K562 (cell line): ENCODE measurements at regions not wholly inside any gene's neighbourhood (a gene's known extent, or its start where the extent isn't known, plus 50 kb on each side); places are given as distances from the start of the nearest gene placed in this dataset.

Source experiments
- ATAC-seq: fragments of 200-7000 bp; cut with Tn5 transposase; 3 replicates; pipeline ENCODE4 v1.9.1; 2020; ENCODE audit warnings: moderate library complexity
- BruUV-seq: library from RNA; stranded (reverse); fragments of 400-500 nt; replicated peaks from 2 replicates; lab custom pipeline; 2021; lab: Mats Ljungman, UMichigan
- CTCF ChIA-PET: fragments of 300-600 bp; formaldehyde crosslinking; extraction: SDS; loops from one replicate; lab custom pipeline; 2021; ENCODE audit warnings: low intra/inter-chr PET ratio; lab: Yijun Ruan, JAX
- POLR2A ChIA-PET: fragments of 300-600, 350-650 bp; sonication (Branson Sonifier 250); formaldehyde crosslinking; extraction: SDS; loops from one replicate; lab custom pipeline; 2021; ENCODE audit warnings: antibody characterized with exemption, inconsistent platforms; lab: Yijun Ruan, JAX
- DNase-seq, 4 experiments: peaks; one replicate each; pipeline versions ENCODE4 v3.0.0 to v3.0.0-alpha.2; 2011 to 2018; ENCODE audit warnings: low spot score in 3 of 4, mixed read lengths in 3 of 4; ENCODE audit errors: extremely low read depth in 1 of 4
- FAIRE-seq: peaks from 2 replicates; lab custom pipeline; 2011; peaks lifted over from hg19 to GRCh38; lab: Jason Lieb, UNC
- H2AFZ ChIP-seq: 2 replicates; pipeline ENCODE4 v1.6.0; 2011; ENCODE audit warnings: low read depth, low read length, control low read depth, inconsistent platforms
- H3K27ac ChIP-seq: fragments of 200-600 bp; 3 replicates; pipeline ENCODE4 v1.8.0; 2011; ENCODE audit warnings: low read depth, mild to moderate bottlenecking, control low read depth, inconsistent platforms, low read length, moderate library complexity, mixed read lengths; ENCODE audit errors: extremely low read depth
- H3K27me3 ChIP-seq, 2 experiments: fragments of 300-600 bp in 1 of 2; 2 replicates in 1 of 2; 3 replicates in 1 of 2; pipeline versions ENCODE4 v1.6.0 to v1.8.0; 2011; ENCODE audit warnings: inconsistent platforms in 2 of 2, low read length in 2 of 2, mild to moderate bottlenecking in 1 of 2, mixed read lengths in 1 of 2, moderate library complexity in 1 of 2; ENCODE audit not compliant: control insufficient read depth in 2 of 2, insufficient read depth in 2 of 2
- H3K36me3 ChIP-seq: fragments of 300-600 bp; 3 replicates; pipeline ENCODE4 v1.8.0; 2011; ENCODE audit warnings: mild to moderate bottlenecking, low read length, inconsistent platforms; ENCODE audit not compliant: control insufficient read depth, insufficient read depth
- H3K4me1 ChIP-seq, 2 experiments: fragments of 200-600 bp in 1 of 2; replicated peaks in 1 of 2; 2 replicates in 1 of 2; 3 replicates in 1 of 2; pipeline versions ENCODE4 v1.5.1 to v1.8.0; 2011; ENCODE audit warnings: inconsistent platforms in 2 of 2, low read length in 2 of 2, mild to moderate bottlenecking in 1 of 2, mixed read lengths in 1 of 2, moderate library complexity in 1 of 2; ENCODE audit not compliant: control insufficient read depth in 2 of 2, insufficient read depth in 2 of 2
- H3K4me2 ChIP-seq: 2 replicates; pipeline ENCODE4 v1.6.1; 2011; ENCODE audit warnings: low read length, control low read depth, inconsistent platforms, mixed read lengths; ENCODE audit not compliant: insufficient read depth
- H3K4me3 ChIP-seq: fragments of 200-600 bp; sonication (generic), shearing (Covaris generic); 2 replicates; pipeline ENCODE4 v1.5.1; 2016; ENCODE audit warnings: control low read depth, inconsistent platforms
- H3K79me2 ChIP-seq: fragments of 200-600 bp; 3 replicates; pipeline ENCODE4 v1.8.0; 2011; ENCODE audit warnings: low read length, inconsistent platforms; ENCODE audit not compliant: control insufficient read depth, insufficient read depth
- H3K9ac ChIP-seq, 2 experiments: 2 replicates each; pipeline versions ENCODE4 v1.6.0 to v1.6.1; 2011; ENCODE audit warnings: low read depth in 2 of 2, low read length in 2 of 2, control low read depth in 1 of 2, inconsistent platforms in 1 of 2, mild to moderate bottlenecking in 1 of 2, mixed read lengths in 1 of 2; ENCODE audit not compliant: insufficient read depth in 1 of 2
- H3K9me1 ChIP-seq: one replicate; pipeline ENCODE4 v1.6.0; 2011; ENCODE audit warnings: inconsistent platforms, mild to moderate bottlenecking, low read length, moderate library complexity; ENCODE audit not compliant: control insufficient read depth, insufficient read depth
- H3K9me3 ChIP-seq: replicated peaks from 2 replicates; pipeline ENCODE4 v1.5.1; 2011; ENCODE audit warnings: low read depth, low read length, inconsistent platforms; ENCODE audit not compliant: control insufficient read depth, insufficient read depth
- H4K20me1 ChIP-seq: replicated peaks from 2 replicates; pipeline ENCODE4 v1.6.1; 2011; ENCODE audit warnings: low read length, inconsistent platforms, mixed read lengths; ENCODE audit not compliant: control insufficient read depth, insufficient read depth
- ATF1 ChIP-seq, 2 experiments: fragments of 450-650 bp in 1 of 2; IDR thresholded peaks; 2 replicates each; pipeline ENCODE4 v1.6.1; 2016; ENCODE audit warnings: missing compliant biosample characterization in 1 of 2, missing genetic modification characterization in 1 of 2
- CAMTA2 ChIP-seq: fragments of 250-450 bp; sonication (Bioruptor Pico); conservative IDR thresholded peaks from 2 replicates; pipeline ENCODE4 v1.5.1; 2022
- ELF4 ChIP-seq: fragments of 450-650 bp; formaldehyde crosslinking; IDR thresholded peaks from 2 replicates; pipeline ENCODE4 v1.4.0; 2022; ENCODE audit warnings: missing genetic modification characterization
- MBD1 ChIP-seq: fragments of 250-450 bp; sonication (Bioruptor Pico); IDR thresholded peaks from 2 replicates; pipeline ENCODE4 v1.8.0; 2022; ENCODE audit warnings: inconsistent platforms
- NCOR1 ChIP-seq: fragments of 450-650 bp; IDR thresholded peaks from 2 replicates; pipeline ENCODE4 v1.6.1; 2016; ENCODE audit warnings: mild to moderate bottlenecking, moderate library complexity
- SLC30A9 ChIP-seq: fragments of 250-450 bp; sonication (Bioruptor Pico); IDR thresholded peaks from 2 replicates; pipeline ENCODE4 v1.8.0; 2022; ENCODE audit warnings: mild to moderate bottlenecking, moderate library complexity
- SRSF7 ChIP-seq: fragments of 200-400 bp; formaldehyde crosslinking; optimal IDR thresholded peaks from 2 replicates; pipeline ENCODE3; 2017; ENCODE audit warnings: mild to moderate bottlenecking, low read depth, low read length
- STAG1 ChIP-seq: sonication (generic); formaldehyde crosslinking; IDR thresholded peaks from 2 replicates; pipeline ENCODE4 v1.5.0; 2020; ENCODE audit warnings: missing genetic modification reagents, borderline replicate concordance
- ZBTB17 ChIP-seq: fragments of 450-650 bp; formaldehyde crosslinking; IDR thresholded peaks from 2 replicates; pipeline ENCODE4 v1.4.0; 2020; ENCODE audit warnings: mild to moderate bottlenecking
- ZNF408 ChIP-seq: fragments of 250-450 bp; sonication (Bioruptor Pico); IDR thresholded peaks from 2 replicates; pipeline ENCODE4 v1.4.0; 2020; ENCODE audit warnings: low read depth, mild to moderate bottlenecking, moderate library complexity
- ZNF764 ChIP-seq: fragments of 250-450 bp; sonication (Bioruptor Pico); IDR thresholded peaks from 2 replicates; pipeline ENCODE4 v1.4.0; 2020; ENCODE audit warnings: low read depth, mild to moderate bottlenecking, moderate library complexity
- WGBS: fragments of 100-300 bp; shearing (Covaris generic); methylation state at CpG from one replicate; pipeline ENCODE4 v1.1.6; 2016; ENCODE audit warnings: low coverage, mixed read lengths; ENCODE audit not compliant: insufficient coverage; ENCODE audit errors: missing lambda C conversion rate; 5-methylcytosine and 5-hydroxymethylcytosine counted together
- in situ Hi-C: fragments of 300-500 bp; cut with MboI; formaldehyde crosslinking; loops from 4 replicates; pipeline ENCODE4 v1.15.0; 2018; ENCODE audit warnings: inconsistent platforms, mixed read lengths
- intact Hi-C: fragments of 100-400 bp; cut with micrococcal nuclease; formaldehyde crosslinking; loops from 2 replicates; pipeline ENCODE4 v1.14.2; 2022

- 0% methylated on average over 1 of the region's 1 CpG for WGBS
- Histone ChIP-seq H3K4me3 (no peak overlapping the region), H3K9me1 (no peaks in the 10 kb centered on the region), H3K9ac (no peak overlapping the region), H2AFZ (no peak overlapping the region), H3K27me3 (no peaks in the 10 kb centered on the region), H4K20me1 (no peaks in the 10 kb centered on the region), H3K27ac (no peak overlapping the region), H3K36me3 (no peaks in the 10 kb centered on the region), H3K79me2 (no peaks in the 10 kb centered on the region), H3K4me1 (no peaks in the 10 kb centered on the region), H3K9me3 (no peaks in the 10 kb centered on the region), H3K4me2 (no peak overlapping the region)
- ChIA-PET POLR2A (no interaction called here), CTCF (no interaction called here)
- FAIRE-seq (no peak), DNase-seq (no peak), ATAC-seq (no peak)
- intact Hi-C loops (no loop called here), in situ Hi-C loops (no loop called here)
- no TSS peak for BruUV-seq
- TF ChIP-seq SRSF7 = no peak
- TF ChIP-seq STAG1 (CRISPR knock-in tag) = no peak
- no peak for TF ChIP-seq ELF4 (CRISPR knock-in tag)
- TF ChIP-seq ATF1 (CRISPR knock-in tag; IDR thresholded peaks at IDR 0.05) = no peak
- no peak for TF ChIP-seq ATF1 (tag; IDR thresholded peaks at IDR 0.05)
- TF ChIP-seq NCOR1 = no peak
- no peak for TF ChIP-seq MBD1 (CRISPR knock-in tag)
- TF ChIP-seq SLC30A9 (CRISPR knock-in tag) = no peak
- no peak for TF ChIP-seq ZNF764
- TF ChIP-seq CAMTA2 (CRISPR knock-in tag) = no peak
- no peak for TF ChIP-seq ZBTB17
- no peak for TF ChIP-seq ZNF408
Measured at GRCh38 chr9:115850548-115851304, 302.9 kb upstream of the PAPPA start.
